WTC11 (cell line): ENCODE measurements at regions not wholly inside any gene's neighbourhood (a gene's known extent, or its start where the extent isn't known, plus 50 kb on each side); places are given as distances from the start of the nearest gene placed in this dataset.

Experiments used
- CBFB ChIP-seq: sonication (generic); formaldehyde crosslinking; IDR thresholded peaks from 2 replicates; pipeline ENCODE4 v1.8.1; 2022; ENCODE audit warnings: mild to moderate bottlenecking, low read depth, missing genetic modification reagents
- FOXP4 ChIP-seq: sonication (generic); formaldehyde crosslinking; IDR thresholded peaks from 2 replicates; pipeline ENCODE4 v1.8.0; 2022; ENCODE audit warnings: mild to moderate bottlenecking, missing genetic modification reagents
- TEAD4 ChIP-seq: sonication (generic); formaldehyde crosslinking; IDR thresholded peaks from 2 replicates; pipeline ENCODE4 v1.8.0; 2022; ENCODE audit warnings: mild to moderate bottlenecking, missing genetic modification reagents
- ZNF138 ChIP-seq: sonication (generic); formaldehyde crosslinking; conservative IDR thresholded peaks from 2 replicates; pipeline ENCODE4 v1.8.1; 2022; ENCODE audit warnings: mild to moderate bottlenecking, moderate library complexity, missing genetic modification reagents
- ZNF423 ChIP-seq: fragments of 250-450 bp; sonication (Bioruptor Pico); IDR thresholded peaks from 2 replicates; pipeline ENCODE4 v2.1.2; 2022; ENCODE audit warnings: mild to moderate bottlenecking, moderate library complexity
- TF ChIP-seq, protein P1 (sequence below): sonication (generic); formaldehyde crosslinking; IDR thresholded peaks from 2 replicates; pipeline ENCODE4 v1.8.0; 2022; ENCODE audit warnings: mild to moderate bottlenecking, missing genetic modification reagents
- TF ChIP-seq, protein P2 (sequence below): fragments of 200-600 bp; IDR thresholded peaks from 2 replicates; pipeline ENCODE4 v1.8.0; 2022; ENCODE audit warnings: antibody characterized with exemption
- TF ChIP-seq, protein P3 (sequence below): sonication (generic); formaldehyde crosslinking; IDR thresholded peaks from 2 replicates; pipeline ENCODE4 v1.8.0; 2022; ENCODE audit warnings: mild to moderate bottlenecking, missing genetic modification reagents

- TF ChIP-seq, protein P1, sequence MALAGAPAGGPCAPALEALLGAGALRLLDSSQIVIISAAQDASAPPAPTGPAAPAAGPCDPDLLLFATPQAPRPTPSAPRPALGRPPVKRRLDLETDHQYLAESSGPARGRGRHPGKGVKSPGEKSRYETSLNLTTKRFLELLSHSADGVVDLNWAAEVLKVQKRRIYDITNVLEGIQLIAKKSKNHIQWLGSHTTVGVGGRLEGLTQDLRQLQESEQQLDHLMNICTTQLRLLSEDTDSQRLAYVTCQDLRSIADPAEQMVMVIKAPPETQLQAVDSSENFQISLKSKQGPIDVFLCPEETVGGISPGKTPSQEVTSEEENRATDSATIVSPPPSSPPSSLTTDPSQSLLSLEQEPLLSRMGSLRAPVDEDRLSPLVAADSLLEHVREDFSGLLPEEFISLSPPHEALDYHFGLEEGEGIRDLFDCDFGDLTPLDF (CRISPR knock-in tag) = no peak
- TF ChIP-seq, protein P2, sequence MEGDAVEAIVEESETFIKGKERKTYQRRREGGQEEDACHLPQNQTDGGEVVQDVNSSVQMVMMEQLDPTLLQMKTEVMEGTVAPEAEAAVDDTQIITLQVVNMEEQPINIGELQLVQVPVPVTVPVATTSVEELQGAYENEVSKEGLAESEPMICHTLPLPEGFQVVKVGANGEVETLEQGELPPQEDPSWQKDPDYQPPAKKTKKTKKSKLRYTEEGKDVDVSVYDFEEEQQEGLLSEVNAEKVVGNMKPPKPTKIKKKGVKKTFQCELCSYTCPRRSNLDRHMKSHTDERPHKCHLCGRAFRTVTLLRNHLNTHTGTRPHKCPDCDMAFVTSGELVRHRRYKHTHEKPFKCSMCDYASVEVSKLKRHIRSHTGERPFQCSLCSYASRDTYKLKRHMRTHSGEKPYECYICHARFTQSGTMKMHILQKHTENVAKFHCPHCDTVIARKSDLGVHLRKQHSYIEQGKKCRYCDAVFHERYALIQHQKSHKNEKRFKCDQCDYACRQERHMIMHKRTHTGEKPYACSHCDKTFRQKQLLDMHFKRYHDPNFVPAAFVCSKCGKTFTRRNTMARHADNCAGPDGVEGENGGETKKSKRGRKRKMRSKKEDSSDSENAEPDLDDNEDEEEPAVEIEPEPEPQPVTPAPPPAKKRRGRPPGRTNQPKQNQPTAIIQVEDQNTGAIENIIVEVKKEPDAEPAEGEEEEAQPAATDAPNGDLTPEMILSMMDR = no peak
- TF ChIP-seq, protein P3, sequence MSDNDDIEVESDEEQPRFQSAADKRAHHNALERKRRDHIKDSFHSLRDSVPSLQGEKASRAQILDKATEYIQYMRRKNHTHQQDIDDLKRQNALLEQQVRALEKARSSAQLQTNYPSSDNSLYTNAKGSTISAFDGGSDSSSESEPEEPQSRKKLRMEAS = no peak
- TF ChIP-seq CBFB = no peak
- TF ChIP-seq ZNF138 (CRISPR knock-in tag) = no peak
- TF ChIP-seq TEAD4 (CRISPR knock-in tag) = no peak
- TF ChIP-seq ZNF423 = no peak
- TF ChIP-seq FOXP4 (CRISPR knock-in tag) = no peak
Observed at GRCh38 chr9:126033956-126034355, 286.8 kb downstream of the PBX3 start.
